ENCODE measurements at regions not wholly inside any gene's neighbourhood (a gene's known extent, or its start where the extent isn't known, plus 50 kb on each side); places are given as distances from the start of the nearest gene placed in this dataset.

DNA sequence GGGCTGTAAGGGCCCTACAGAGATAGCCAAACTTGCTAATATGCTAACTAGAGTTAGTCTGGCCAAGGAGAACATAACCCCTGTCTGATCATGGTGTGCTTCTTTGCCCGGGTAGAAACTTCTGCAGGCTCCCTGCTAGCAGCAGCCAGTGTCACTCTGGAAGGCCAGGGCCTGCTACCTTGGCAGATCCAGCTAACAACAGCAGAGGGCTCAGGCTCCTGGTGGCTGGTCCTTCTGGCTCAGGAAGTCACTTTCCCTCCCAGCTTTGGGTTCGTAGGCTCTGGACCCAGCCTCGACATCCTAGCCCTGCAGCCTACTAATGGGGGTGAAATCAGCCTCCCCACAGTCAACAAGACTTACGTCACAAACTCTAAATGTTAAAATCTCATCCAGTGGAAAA lies 373.7 kb upstream of the RGMA start:
- TF ChIP-seq POLR2A (IDR thresholded peaks at IDR 0.05) = no peak
- TF ChIP-seq, protein P1, sequence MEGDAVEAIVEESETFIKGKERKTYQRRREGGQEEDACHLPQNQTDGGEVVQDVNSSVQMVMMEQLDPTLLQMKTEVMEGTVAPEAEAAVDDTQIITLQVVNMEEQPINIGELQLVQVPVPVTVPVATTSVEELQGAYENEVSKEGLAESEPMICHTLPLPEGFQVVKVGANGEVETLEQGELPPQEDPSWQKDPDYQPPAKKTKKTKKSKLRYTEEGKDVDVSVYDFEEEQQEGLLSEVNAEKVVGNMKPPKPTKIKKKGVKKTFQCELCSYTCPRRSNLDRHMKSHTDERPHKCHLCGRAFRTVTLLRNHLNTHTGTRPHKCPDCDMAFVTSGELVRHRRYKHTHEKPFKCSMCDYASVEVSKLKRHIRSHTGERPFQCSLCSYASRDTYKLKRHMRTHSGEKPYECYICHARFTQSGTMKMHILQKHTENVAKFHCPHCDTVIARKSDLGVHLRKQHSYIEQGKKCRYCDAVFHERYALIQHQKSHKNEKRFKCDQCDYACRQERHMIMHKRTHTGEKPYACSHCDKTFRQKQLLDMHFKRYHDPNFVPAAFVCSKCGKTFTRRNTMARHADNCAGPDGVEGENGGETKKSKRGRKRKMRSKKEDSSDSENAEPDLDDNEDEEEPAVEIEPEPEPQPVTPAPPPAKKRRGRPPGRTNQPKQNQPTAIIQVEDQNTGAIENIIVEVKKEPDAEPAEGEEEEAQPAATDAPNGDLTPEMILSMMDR (IDR thresholded peaks at IDR 0.05) = no peak
- Histone ChIP-seq H3K36me3 (no peaks in the 10 kb centered on the region), H3K27ac (no peak overlapping the region), H3K27me3 (no peaks in the 10 kb centered on the region), H3K9me3 (no peaks in the 10 kb centered on the region), H3K4me1 (peaks cover 0 to 32% (median 13%) of the 10 kb centered on the region in 3 donors), H3K4me3 (no peak overlapping the region)
- no peak for DNase-seq
- WGBS, 2 donors = 76 to 94% methylated on average over 4 of the region's 4 CpGs
- intact Hi-C loops (cut with DNase I) = no loop called here

GRCh38 chr15:93460717-93461116 lies 371.7 kb upstream of the RGMA start:
- H3K4me1 ChIP-seq = peaks cover 0 to 15% (median under 1%) of the 10 kb centered on the region in 3 donors
- H3K27ac ChIP-seq = no peak overlapping the region
- TF ChIP-seq, protein P1 (IDR thresholded peaks at IDR 0.05) = no peak
- TF ChIP-seq POLR2A (IDR thresholded peaks at IDR 0.05) = no peak
- no peaks in the 10 kb centered on the region for H3K27me3 ChIP-seq
- intact Hi-C loops (cut with DNase I) = no loop called here
- H3K36me3 ChIP-seq = no peaks in the 10 kb centered on the region
- no peaks in the 10 kb centered on the region for H3K9me3 ChIP-seq
- no peak for DNase-seq
- no peak overlapping the region for H3K4me3 ChIP-seq

GRCh38 chr15:93459396-93459795 lies 370.4 kb upstream of the RGMA start:
- no peak for TF ChIP-seq POLR2A (IDR thresholded peaks at IDR 0.05)
- TF ChIP-seq, protein P1 (IDR thresholded peaks at IDR 0.05) = no peak
- no peaks in the 10 kb centered on the region for H3K9me3 ChIP-seq
- 86 to 100% methylated on average over 2 to 3 of the region's 3 CpGs for WGBS, 2 donors
- H3K36me3 ChIP-seq = no peaks in the 10 kb centered on the region
- H3K4me3 ChIP-seq = no peak overlapping the region
- H3K27ac ChIP-seq = no peak overlapping the region
- peaks cover 0 to 1% (median 0%) of the 10 kb centered on the region in 3 donors for H3K4me1 ChIP-seq
- DNase-seq = no peak
- no peaks in the 10 kb centered on the region for H3K27me3 ChIP-seq
- intact Hi-C loops (cut with DNase I) = no loop called here

DNA sequence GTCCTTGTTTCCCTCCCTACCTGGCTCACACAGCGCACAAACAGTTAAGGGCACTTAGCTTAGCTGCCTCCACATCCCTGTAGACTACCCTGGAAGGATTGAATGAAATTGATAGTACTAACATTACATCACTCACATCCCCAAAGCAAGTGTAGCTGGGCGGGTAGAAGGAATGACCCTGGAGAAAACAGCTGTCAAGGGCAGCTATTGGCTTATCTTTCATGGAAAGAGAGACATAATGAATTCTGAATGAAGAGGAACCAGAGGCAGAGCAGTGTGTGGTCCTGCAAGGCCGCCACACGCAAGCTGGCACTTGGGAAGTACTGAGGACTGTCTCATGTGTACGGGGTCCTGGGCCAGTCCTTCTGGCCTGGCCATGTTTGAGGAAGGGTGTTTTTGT lies 369.6 kb upstream of the RGMA start:
- Histone ChIP-seq H3K36me3 (no peaks in the 10 kb centered on the region), H3K4me3 (no peak overlapping the region), H3K27me3 (no peaks in the 10 kb centered on the region), H3K27ac (no peak overlapping the region), H3K9me3 (no peaks in the 10 kb centered on the region), H3K4me1 (no peaks in the 10 kb centered on the region)
- intact Hi-C loops (cut with DNase I) = no loop called here
- DNase-seq = no peak
- WGBS, 2 donors = 78 to 92% methylated on average over 4 to 5 of the region's 5 CpGs
- TF ChIP-seq, protein P1 (IDR thresholded peaks at IDR 0.05) = no peak
- TF ChIP-seq POLR2A (IDR thresholded peaks at IDR 0.05) = no peak

DNA sequence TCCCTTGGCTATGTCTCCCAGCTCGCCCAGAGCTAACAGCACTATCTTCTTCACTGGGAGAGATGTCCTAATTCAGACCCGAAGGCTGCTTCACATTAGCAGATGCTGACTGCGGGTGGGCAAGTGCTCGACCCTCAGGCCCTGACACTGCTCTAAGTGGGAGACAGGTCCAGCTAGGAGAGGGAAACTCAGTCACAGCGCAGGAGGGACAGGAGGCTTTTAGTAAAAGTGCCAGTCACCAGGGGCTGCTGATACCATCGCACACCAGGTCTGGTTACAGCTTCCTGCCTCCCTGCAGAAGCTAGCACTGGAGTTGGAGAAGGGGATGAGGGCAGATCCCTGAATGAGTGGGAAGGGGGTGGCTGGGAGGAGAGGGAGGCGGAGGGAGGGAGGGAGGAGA lies 365.8 kb upstream of the RGMA start:
- H3K4me3 ChIP-seq = no peak overlapping the region
- no peak for DNase-seq
- H3K27ac ChIP-seq = no peak overlapping the region
- no peaks in the 10 kb centered on the region for H3K9me3 ChIP-seq
- H3K36me3 ChIP-seq = no peaks in the 10 kb centered on the region
- peaks cover 0 to 25% (median 15%) of the 10 kb centered on the region in 3 donors for H3K4me1 ChIP-seq
- intact Hi-C loops (cut with DNase I) = no loop called here
- no peak for TF ChIP-seq POLR2A (IDR thresholded peaks at IDR 0.05)
- TF ChIP-seq, protein P1 (IDR thresholded peaks at IDR 0.05) = no peak
- no peaks in the 10 kb centered on the region for H3K27me3 ChIP-seq
- WGBS, 2 donors = 54 to 85% methylated on average over 1 to 3 of the region's 7 CpGs
